ENCODE measurements at regions not wholly inside any gene's neighbourhood (a gene's known extent, or its start where the extent isn't known, plus 50 kb on each side); places are given as distances from the start of the nearest gene placed in this dataset.
"Not testable (repeated sequence)": the region's sequence is repeated elsewhere in the genome, so short reads cannot be mapped to it uniquely, and the experiment has no call there.

DNA sequence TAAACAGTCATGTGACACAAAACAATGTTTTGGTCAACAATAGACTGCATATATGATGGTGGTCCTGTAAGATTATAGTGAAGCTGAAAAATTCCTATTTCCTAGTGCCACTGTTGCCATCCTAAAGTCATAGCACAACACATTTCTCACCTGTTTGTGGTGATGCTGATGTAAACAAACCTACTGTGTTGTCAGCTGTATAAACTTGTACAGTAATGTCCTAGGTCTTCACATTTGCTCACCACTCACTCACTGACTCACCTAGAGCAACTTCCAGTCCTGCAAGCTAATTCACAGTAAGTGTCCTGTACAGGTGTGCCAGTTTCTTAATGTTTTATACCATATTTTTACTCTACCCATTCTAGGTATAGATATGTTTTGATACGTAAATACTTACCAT, 326.1 kb upstream of the USP24 start:
- in situ Hi-C loops (cut with HindIII; ENCODE audit: low sequenced_read_pairs) = no loop called here

DNA sequence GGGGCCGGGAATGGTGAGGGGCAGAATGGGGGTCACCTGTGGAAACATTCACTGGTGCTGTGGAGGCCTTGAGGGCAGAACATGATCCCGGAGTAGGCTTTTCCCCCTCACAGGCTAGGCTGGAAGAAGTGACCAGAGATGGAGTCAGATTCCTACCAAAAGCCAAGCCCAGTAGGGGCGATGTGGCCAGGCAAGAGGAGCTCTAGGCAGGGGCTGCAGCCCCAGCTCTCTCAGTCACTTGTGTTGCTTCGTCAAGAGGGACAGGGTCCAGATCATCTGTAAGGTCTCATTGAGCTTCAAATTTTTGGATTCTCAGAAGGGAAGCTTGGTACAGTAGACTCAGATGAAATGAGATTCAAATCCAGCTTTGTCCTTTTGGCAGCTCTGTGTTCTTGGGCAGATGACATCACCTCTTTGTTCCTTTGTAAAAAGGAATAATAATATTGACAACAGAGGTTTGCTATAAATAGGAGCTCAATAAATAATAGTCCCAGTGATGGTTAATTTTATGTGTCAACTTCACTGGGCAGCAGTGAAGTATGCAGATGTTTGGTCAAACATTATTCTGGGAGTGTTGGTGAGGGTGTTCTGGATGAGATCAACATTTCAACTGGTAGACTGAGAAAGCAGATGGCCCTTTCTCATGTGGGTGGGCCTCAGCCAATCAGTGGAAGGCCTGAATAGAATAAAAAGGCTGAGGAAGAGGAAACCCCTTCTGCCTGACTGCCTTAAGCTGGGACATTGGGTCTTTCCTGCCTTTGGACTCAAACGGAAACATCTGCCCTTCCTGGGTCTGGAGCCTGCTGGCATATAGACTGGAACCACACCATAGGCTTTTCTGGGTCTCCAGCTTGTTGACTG, 324.7 kb upstream of the USP24 start:
- in situ Hi-C loops (cut with HindIII; ENCODE audit: low sequenced_read_pairs) = no loop called here

DNA sequence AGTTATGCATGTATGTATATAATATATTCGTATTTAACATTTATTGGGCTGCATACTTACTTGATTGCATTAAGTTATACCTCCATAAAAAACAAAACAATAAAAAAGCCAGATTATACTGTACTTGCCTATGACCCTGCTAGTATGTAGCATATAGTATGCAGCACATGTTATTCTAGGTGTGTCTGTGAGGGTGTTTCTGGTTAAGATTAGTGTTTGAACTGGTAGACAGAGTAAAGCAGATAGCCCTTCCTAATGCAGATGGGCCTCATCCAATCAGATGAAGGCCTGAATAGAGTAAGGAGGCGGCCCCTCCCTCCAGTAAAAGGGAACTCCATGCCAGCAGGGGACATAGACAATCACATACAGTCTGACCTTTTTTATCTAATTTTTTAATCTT, 323.3 kb upstream of the USP24 start:
- in situ Hi-C loops (cut with HindIII; ENCODE audit: low sequenced_read_pairs) = no loop called here

DNA sequence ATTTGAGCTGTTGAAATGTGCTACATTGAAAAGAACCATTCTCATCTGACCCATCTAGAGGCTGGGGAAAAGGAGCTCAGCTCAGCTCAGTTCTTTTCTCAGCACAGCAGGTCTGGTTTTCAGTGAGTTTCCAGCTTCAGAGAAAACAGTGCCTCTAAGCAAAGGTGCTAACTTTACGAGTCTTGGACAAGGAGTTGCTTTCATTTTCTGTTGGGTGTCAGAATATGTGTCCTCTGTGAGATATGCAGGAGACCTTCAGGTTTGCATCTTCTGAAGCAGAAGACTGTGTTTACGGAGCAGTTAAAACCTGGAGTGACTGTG, 321.3 kb upstream of the USP24 start:
- in situ Hi-C loops (cut with HindIII; ENCODE audit: low sequenced_read_pairs) = no loop called here

DNA sequence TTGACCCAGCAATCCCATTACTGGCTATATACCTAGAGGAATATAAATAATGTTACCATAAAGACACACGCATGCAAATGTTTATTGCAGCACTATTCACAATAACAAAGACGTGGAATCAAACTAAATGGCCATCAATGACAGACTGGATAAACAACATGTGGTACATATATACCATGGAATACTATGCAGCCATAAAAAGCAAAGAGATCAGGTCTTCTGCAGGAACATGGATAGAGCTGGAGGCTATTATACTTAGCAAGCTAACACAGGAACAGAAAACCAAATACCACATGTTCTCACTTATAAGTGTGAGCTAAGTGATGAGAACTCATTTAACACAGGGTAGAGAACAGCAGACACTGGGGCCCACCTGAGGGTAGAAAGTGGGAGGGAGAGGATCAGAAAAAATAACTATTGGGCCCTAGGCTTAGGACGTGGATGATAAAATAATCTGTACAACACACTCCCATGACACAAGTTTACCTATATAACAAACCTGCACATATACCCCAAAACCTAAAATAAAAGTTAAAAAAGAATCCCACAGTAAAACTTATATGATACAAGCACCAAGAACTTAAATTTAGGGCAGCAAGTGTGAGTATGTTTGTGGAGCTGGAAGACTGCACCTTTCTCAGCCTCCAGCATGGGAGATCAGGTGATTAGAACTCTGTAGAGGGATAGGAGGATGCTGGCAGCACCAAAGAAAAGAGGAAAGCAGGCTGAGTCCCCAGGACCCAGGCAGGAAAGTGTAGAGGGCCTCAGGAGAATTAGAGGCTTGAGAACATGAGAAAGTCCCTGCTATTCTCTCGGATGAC, 320.8 kb upstream of the USP24 start:
- in situ Hi-C loops (cut with HindIII; ENCODE audit: low sequenced_read_pairs) = no loop called here

DNA sequence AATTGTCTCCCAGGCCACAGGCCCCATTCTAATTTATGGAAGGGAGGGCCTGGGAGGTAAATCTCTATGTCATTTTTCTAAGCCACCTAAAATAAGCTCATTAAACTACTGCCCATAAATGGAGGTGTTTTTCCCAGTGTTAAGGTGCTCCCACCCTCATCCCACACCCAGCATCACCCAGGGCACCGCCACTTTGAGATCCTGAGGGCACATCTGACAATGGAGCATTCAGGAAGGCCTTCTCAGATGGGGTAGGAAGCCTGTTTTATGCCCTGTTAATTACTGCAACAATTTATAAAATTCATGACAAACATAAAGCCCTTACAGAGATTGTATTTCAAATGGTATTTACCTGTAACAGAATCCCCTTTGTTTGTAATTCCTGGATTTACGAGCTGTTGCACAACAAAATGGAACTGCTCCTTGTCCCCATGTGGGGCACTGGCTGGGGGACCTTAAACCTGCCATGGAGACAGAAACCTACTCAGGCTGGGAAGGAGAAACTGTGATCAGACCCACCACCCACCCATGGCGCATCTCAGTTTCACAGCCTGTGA, 319.5 kb upstream of the USP24 start:
- in situ Hi-C loops (cut with HindIII; ENCODE audit: low sequenced_read_pairs) = no loop called here

DNA sequence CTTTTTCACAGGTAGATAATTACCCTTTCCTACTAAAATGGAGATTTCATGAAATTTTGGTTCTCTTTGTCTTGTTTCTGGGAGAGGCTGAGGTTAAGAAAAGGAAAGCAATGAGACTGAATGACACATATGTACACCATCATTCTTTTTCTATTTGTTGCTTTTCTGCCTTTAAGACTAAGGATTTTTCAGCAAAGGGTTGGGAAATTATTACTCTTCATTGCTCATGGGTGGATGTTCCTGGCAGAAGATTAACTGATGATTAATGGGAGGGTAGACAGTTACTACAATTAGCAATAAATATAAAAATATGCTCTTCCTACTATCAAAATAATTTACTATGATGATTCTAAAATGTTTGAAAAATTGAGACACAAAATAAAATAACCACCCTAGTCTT, 316.5 kb upstream of the USP24 start:
- in situ Hi-C loops (cut with HindIII; ENCODE audit: low sequenced_read_pairs) = no loop called here

DNA sequence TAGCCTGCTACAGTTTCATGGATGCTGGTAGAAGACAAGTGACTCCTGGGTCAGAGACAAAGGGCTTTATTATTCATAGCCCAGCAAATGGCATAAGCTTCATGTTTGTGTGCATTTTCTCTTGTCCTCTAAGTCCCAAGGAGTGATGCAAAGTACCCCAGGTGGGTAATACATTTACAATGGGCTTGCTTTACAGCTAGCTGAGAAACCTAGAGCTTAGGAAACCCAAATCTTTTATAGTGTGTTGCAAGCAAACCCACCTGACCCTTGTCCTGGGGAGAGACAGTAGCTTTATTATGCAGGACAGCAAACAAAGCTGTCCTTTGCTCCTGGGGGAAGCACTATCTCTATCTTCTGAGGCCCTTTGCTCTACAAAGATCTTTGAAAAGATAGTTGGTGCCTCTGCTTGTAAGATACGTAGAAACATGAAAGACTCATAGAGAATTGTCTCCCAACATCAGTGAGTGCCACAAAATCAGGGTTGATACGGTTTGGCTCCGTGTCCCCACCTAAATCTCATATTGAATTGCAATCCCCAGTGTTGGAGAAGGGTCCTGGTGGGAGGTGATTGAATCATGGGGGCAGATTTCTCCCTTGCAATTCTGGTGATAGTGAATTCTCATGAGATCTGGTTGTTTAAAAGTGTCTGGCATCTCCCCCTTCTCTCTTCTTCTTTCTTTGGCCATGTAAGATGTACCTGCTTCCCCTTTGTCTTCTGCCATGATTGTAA, 315.8 kb upstream of the USP24 start:
- in situ Hi-C loops (cut with HindIII; ENCODE audit: low sequenced_read_pairs) = no loop called here

DNA sequence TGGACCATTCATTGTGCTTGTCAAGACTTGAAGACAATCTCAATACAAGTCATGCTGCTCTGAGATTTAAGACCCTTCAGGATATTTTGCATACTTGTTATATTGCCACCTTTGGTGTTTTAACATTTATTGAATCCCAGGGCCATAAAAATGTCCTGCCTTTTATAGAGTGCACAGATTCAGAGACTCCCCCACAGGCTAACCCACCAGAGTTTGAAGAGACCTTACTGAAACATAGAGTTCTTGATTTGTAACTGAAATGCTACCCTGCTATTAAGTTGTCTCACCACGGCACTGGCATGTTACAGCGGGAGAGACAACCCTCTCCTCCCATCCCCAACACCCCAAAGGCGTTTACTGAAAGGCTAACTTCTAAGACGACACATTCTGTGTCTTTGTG, 313.9 kb upstream of the USP24 start:
- in situ Hi-C loops (cut with HindIII; ENCODE audit: low sequenced_read_pairs) = no loop called here

DNA sequence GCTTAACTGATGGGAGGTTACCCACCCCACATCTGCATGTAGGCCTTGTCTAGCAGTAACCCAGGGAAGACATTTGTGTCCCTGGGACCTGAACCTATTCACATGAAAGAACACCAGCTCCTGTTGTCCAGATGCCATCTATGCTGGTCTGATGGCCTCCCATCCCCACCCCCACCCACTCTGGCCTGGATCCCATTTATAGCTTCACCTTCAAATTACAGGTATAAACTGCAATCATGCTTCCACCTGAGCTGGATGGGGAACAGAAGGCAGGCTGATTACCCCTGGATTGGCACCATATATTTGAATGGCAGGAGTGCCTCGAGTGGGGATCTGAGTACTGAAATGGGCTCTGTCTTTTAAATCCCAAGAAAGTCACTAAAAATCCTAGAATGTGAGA, 312.7 kb upstream of the USP24 start:
- in situ Hi-C loops (cut with HindIII; ENCODE audit: low sequenced_read_pairs) = no loop called here

DNA sequence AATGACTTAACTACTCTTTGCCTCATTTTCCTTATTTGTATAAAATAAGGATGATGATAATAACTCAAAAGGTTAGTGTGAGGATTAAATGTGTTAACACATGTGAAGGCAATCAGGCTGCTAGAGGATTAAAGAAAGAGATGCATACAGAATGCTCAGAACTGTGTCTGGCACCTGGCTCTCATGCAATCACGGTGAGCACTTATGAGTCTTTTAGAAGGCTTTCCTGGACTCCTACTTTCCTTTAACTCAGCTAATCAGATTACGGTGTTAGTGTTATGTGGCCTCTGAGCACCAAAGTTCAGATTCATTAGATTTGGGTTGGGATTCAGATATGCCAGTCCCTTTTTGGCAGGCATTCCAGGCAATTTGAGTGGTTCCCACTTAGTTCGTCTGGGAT, 311.6 kb upstream of the USP24 start:
- in situ Hi-C loops (cut with HindIII; ENCODE audit: low sequenced_read_pairs) = no loop called here

DNA sequence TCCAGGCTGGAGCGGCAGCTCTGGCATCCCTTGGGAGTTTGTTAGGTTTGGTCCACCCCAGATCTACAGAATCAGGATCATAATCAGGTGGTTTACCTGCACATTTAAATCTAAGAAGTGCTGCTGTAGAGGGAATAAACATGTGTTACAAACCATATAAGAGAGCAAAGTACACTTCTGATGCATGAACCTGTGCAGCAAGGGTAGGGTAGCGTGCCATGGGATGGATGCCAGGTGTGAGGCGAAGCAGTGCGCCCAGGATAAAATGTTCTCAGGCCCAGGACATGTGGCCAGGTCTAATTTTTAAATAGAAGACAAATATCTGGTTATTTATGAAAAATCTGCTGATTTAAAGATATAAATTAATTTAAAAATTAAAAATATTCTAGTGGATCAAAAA, 308.8 kb upstream of the USP24 start:
- in situ Hi-C loops (cut with HindIII; ENCODE audit: low sequenced_read_pairs) = no loop called here

DNA sequence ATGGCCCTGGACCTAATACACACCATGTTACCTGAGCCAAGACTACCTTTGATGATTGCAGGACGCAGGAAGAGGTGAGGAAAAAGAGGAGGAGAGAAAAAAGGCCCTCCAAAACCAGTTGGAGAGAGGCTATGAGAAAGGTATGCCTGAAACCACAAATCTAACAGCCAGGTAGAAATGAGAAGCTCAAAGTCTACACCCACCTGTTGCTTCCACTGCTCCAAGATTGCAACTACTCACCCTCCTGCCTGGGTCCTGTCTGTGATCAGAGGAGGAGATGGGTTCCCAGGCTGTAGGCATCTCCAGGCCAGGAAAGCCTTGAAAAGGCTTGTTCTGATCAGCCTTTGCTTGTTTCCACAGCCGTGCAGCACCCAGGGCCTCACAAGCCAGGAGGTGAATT, 307.8 kb upstream of the USP24 start:
- in situ Hi-C loops (cut with HindIII; ENCODE audit: low sequenced_read_pairs) = no loop called here

DNA sequence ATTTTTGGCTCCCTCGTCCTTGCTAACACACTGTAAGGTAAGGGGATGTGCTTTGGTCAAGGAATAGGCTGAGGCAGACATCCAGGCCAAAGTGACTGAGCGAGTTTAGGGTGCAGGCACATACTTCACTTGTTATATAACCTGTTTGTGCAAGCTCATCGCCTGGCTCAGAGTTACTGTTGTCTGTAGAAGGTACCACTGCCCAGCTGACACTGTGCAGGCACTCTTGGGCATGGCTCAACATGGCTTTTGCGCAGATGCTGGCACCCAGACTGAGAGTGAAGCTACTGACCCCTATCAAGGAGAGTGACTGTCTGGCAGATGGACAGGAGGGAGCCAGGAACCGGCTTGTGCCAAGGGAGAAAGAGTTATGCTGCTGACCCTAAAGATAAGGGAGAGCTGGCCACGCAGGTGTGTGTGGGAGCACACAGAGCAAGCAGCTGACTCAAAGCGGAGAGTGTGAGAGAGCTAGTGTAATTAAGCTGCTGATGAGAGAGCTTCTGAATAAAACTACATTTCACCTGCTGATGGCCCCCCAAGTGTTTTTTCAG, 307.3 kb upstream of the USP24 start:
- in situ Hi-C loops (cut with HindIII; ENCODE audit: low sequenced_read_pairs) = no loop called here

DNA sequence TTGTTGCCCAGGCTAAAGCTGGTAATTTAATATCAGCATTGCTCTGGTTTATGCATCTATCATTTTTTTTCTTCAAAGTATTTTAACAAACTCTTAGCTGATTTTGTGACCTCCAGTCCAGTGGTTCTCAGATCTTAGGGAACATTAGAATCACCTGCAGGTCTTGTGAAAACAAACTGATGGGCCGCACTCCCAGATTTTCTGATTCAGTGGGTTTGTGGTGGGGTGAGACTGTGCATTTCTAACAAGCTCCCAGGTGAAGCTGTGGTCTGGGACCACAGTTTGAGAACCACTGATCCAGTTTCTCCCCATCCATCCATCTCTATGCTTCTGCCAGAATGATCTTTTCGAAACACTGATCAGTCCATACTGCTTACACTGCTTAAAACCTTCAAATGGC, 305.7 kb upstream of the USP24 start:
- in situ Hi-C loops (cut with HindIII; ENCODE audit: low sequenced_read_pairs) = no loop called here

DNA sequence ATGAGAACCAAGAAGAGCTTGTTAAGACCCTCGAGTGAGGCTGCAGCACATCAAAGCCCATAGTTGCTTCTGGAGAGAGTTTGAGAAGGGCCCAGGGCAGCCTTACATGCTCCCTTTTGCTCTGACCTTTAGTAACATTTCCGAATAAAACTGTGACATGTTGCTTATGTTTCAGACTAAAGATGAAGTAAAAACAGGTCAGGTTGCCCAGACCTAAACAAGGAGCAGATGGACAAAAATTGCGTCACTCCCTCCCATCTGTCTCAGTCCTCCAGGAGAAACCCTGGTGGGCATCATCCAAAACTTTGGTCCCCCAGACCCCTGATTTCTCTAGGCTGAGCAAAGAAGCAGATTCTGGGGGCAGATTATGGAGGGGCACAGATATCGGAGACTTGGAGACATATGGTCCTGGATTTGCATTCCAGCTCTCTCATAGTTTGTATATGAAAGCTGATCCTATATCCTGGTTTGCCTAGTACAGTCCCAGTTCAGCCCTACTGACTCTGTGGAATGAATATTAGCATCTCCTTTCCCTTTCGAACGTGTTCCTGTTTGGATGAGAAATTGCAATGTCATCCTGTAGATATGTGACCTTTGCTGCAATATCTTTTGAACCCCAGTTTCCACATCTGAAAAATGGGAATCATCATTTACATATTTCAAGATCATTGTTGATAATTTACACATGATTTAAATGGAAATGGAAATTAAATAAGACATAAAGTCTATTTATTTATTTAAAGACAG, 304.9 kb upstream of the USP24 start:
- in situ Hi-C loops (cut with HindIII; ENCODE audit: low sequenced_read_pairs) = no loop called here

DNA sequence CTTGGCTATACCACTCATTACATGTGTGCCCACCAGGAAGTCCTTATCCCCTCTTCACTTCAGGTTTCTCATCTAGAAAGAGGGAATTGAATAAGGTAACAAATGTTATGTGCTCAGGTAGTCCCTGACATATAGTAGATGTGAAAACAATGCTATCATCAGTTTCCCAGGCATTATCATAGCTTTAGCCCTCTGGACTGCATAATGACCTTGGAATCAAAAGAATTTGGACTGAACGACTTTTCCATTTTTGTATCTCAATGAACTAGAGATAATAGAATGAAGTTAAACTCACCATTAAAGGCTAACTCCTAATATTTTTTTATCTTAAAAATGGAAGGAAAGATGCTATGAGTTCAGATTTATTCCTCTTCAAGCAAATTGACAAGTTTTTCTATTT, 304.1 kb upstream of the USP24 start:
- in situ Hi-C loops (cut with HindIII; ENCODE audit: low sequenced_read_pairs) = no loop called here

DNA sequence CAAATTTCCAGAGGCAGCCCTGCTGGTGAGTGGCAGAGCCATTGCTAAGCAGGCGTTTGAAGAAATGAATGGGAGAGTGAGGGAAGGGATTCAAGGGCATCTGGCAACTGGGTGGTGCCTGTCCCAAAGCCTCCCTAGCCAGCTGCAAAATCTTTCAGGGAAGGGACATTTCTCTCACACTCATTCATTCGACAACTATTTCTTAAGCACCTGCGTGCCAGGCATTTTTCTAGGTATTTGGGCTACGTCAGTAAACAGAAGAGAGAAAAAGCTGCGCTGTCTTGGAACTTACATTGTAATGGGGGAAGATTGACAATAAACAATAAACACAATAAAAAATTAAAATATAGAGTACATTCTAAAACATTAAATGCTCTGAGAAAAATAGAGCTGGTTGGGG, 301.9 kb upstream of the USP24 start:
- in situ Hi-C loops (cut with HindIII; ENCODE audit: low sequenced_read_pairs) = no loop called here

DNA sequence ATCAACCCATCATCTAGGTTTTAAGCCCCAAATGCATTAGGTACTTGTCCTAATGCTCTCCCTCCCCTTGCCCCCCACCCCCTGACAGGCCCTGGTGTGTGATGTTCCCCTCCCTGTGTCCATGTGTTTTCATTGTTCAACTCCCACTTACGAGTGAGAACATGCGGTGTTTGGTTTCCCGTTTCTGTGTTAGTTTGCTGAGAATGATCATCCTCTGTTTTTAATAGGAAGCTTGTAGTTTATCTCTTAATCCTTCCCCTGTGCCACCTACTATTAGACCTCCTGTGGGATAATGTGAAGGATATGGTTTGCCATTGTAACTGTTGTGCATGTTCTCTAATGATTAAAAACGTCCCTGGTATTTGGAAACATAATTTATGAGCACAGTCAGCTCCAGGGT, 299.4 kb upstream of the USP24 start:
- in situ Hi-C loops (cut with HindIII; ENCODE audit: low sequenced_read_pairs) = not testable (repeated sequence)

DNA sequence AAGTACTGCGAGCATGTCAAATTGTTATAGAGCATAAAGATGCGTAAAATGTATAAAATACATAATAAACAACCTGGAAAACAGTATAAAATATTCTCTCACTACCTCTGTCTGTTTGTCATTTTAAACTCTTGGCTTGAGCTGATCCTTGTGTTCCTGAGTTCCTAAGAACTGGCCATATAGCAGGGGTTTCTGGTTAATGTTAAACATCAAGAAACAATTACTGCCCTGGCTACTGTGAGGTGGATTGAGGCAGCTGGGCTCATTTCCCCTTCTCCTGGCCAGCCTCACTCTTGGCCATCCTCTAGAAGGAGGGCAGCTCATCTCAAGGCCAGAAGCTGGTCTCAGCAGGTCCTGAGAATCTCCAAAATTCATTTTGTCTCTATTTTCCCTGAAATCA, 297.3 kb upstream of the USP24 start:
- in situ Hi-C loops (cut with HindIII; ENCODE audit: low sequenced_read_pairs) = no loop called here

DNA sequence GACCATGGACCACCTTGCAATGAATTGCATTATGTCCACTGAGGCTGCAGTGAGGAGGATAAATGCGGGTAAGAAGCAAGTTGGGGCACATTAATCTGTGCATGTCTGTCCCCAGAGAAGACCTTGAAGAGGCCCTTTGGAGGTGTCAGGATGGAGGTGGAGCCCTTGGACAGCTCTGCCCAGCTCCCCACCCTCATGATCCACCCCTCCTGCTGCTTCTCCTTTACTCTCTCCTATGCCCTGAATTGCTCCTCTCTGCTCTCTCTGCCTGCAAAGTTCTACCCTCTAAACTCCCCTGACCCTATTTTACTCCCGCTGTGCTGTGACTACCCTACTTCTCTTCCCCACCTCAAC, 292.4 kb upstream of the USP24 start:
- in situ Hi-C loops (cut with HindIII; ENCODE audit: low sequenced_read_pairs) = no loop called here

All from endothelial cell of hepatic sinusoid (primary cell).